Endodermal cell (in vitro differentiated cells): ENCODE measurements at regions not wholly inside any gene's neighbourhood (a gene's known extent, or its start where the extent isn't known, plus 50 kb on each side); places are given as distances from the start of the nearest gene placed in this dataset.
"Not testable (repeated sequence)": the region's sequence is repeated elsewhere in the genome, so short reads cannot be mapped to it uniquely, and the experiment has no call there.

ENCODE experiments used
- DNase-seq: peaks from one replicate; pipeline ENCODE4 v3.0.0-alpha.2; 2017
- H3K27ac ChIP-seq: 2 replicates; pipeline ENCODE4 v1.5.1; 2013; ENCODE audit warnings: mild to moderate bottlenecking, low read depth, low read length, moderate library complexity
- H3K27me3 ChIP-seq: 2 replicates; pipeline ENCODE4 v1.6.1; 2013; ENCODE audit warnings: mild to moderate bottlenecking, low read length, moderate library complexity; ENCODE audit not compliant: insufficient read depth, control insufficient read depth, poor library complexity, severe bottlenecking
- H3K36me3 ChIP-seq: 2 replicates; pipeline ENCODE4 v1.7.0; 2013; ENCODE audit warnings: mild to moderate bottlenecking, low read length, moderate library complexity; ENCODE audit not compliant: control insufficient read depth, insufficient read depth
- H3K4me1 ChIP-seq: one replicate; pipeline ENCODE4 v1.7.0; 2013; ENCODE audit warnings: low read length; ENCODE audit not compliant: control insufficient read depth, insufficient read depth
- H3K4me3 ChIP-seq: 2 replicates; pipeline ENCODE4 v1.5.1; 2013; ENCODE audit warnings: mild to moderate bottlenecking, low read length, moderate library complexity
- H3K9ac ChIP-seq: 2 replicates; pipeline ENCODE4 v1.6.1; 2013; ENCODE audit warnings: mild to moderate bottlenecking, low read length, moderate library complexity; ENCODE audit not compliant: poor library complexity, severe bottlenecking; ENCODE audit errors: extremely low read depth
- H3K9me3 ChIP-seq: 2 replicates; pipeline ENCODE4 v1.6.1; 2013; ENCODE audit warnings: mild to moderate bottlenecking, low read length, moderate library complexity; ENCODE audit not compliant: control insufficient read depth
- H3K27ac Mint-ChIP-seq: 2 replicates; pipeline ENCODE4 v1.8.0; 2020; ENCODE audit warnings: mixed read lengths
- H3K27me3 Mint-ChIP-seq: 2 replicates; pipeline ENCODE4 v1.8.0; 2021; ENCODE audit warnings: mild to moderate bottlenecking, mixed read lengths; ENCODE audit not compliant: insufficient read depth
- H3K36me3 Mint-ChIP-seq: 2 replicates; pipeline ENCODE4 v1.8.0; 2020; ENCODE audit warnings: low read depth, mixed read lengths
- H3K4me1 Mint-ChIP-seq: 2 replicates; pipeline ENCODE4 v1.8.0; 2020; ENCODE audit warnings: mixed read lengths
- H3K4me3 Mint-ChIP-seq: 2 replicates; pipeline ENCODE4 v1.8.0; 2020; ENCODE audit warnings: mild to moderate bottlenecking, moderate library complexity, mixed read lengths
- H3K9me3 Mint-ChIP-seq: 2 replicates; pipeline ENCODE4 v1.8.0; 2020; ENCODE audit warnings: mild to moderate bottlenecking, mixed read lengths
- CTCF ChIP-seq: fragments of 200-600 bp; sonication (generic); conservative IDR thresholded peaks from 2 replicates; pipeline ENCODE4 v1.5.0; 2021; ENCODE audit warnings: antibody characterized with exemption, mild to moderate bottlenecking
- WGBS, 2 experiments: methylation state at CpG; one replicate each; pipeline versions ENCODE4 v1.1.5 to v1.1.7; 2013; ENCODE audit warnings: missing lambda C conversion rate in 2 of 2, mixed read lengths in 1 of 2; ENCODE audit not compliant: insufficient coverage in 1 of 2, insufficient read length in 1 of 2; 5-methylcytosine and 5-hydroxymethylcytosine counted together

- H3K27me3 ChIP-seq, result no peaks in the 10 kb centered on the region
These were observed 804.8 kb downstream of the SLITRK1 start for GRCh38 chr13:83077499-83077898.

GRCh38 chr13:83073930-83074329 is 808.3 kb downstream of the SLITRK1 start:
- not testable (repeated sequence) for H3K4me1 ChIP-seq, H3K27me3 ChIP-seq, H3K36me3 ChIP-seq, H3K36me3 Mint-ChIP-seq, H3K4me3 ChIP-seq, H3K4me3 Mint-ChIP-seq, H3K27ac ChIP-seq, H3K4me1 Mint-ChIP-seq, H3K27ac Mint-ChIP-seq, H3K9me3 Mint-ChIP-seq, H3K9ac ChIP-seq, H3K27me3 Mint-ChIP-seq, DNase-seq, H3K9me3 ChIP-seq

More at GRCh38 chr13:83077499-83077898, 804.8 kb downstream of the SLITRK1 start:
- Histone ChIP-seq H3K9me3 (no peaks in the 10 kb centered on the region), H3K36me3 (no peaks in the 10 kb centered on the region), H3K27ac (no peak overlapping the region), H3K4me3 (no peak overlapping the region), H3K4me1 (no peaks in the 10 kb centered on the region), H3K9ac (no peak overlapping the region)
- no peaks in the 10 kb centered on the region for H3K36me3 Mint-ChIP-seq
- no peak overlapping the region for H3K27ac Mint-ChIP-seq
- no peak for DNase-seq
- no peaks in the 10 kb centered on the region for H3K27me3 Mint-ChIP-seq
- H3K4me3 Mint-ChIP-seq, result no peak overlapping the region
- TF ChIP-seq CTCF, result no peak
- H3K9me3 Mint-ChIP-seq, result no peaks in the 10 kb centered on the region
- 86% methylated on average over 2 of the region's 2 CpGs; no CpG with 5 or more reads in 1 of the 2 experiments for WGBS, 2 experiments
- peaks cover 1% of the 10 kb centered on the region for H3K4me1 Mint-ChIP-seq

- no peak for DNase-seq
- no peaks in the 10 kb centered on the region for H3K9me3 ChIP-seq
- Mint-ChIP-seq H3K27me3 (peaks cover 2% of the 10 kb centered on the region), H3K9me3 (no peaks in the 10 kb centered on the region), H3K27ac (no peak overlapping the region), H3K36me3 (no peaks in the 10 kb centered on the region), H3K4me3 (no peak overlapping the region), H3K4me1 (peaks cover 2% of the 10 kb centered on the region)
- no peaks in the 10 kb centered on the region for H3K36me3 ChIP-seq
- no peak overlapping the region for H3K27ac ChIP-seq
- H3K27me3 ChIP-seq, result no peaks in the 10 kb centered on the region
- TF ChIP-seq CTCF, result no peak
- H3K9ac ChIP-seq, result no peak overlapping the region
- H3K4me1 ChIP-seq, result no peaks in the 10 kb centered on the region
- 89 to 92% methylated on average over 2 to 3 of the region's 3 CpGs for WGBS, 2 experiments
- no peak overlapping the region for H3K4me3 ChIP-seq
These were observed 817.2 kb downstream of the SLITRK1 start for GRCh38 chr13:83065108-83065507.

GRCh38 chr13:83057119-83057518 is 825.2 kb downstream of the SLITRK1 start:
- Mint-ChIP-seq H3K36me3 (no peaks in the 10 kb centered on the region), H3K4me1 (no peaks in the 10 kb centered on the region), H3K4me3 (no peak overlapping the region), H3K27ac (no peak overlapping the region), H3K27me3 (peaks cover 2% of the 10 kb centered on the region), H3K9me3 (no peaks in the 10 kb centered on the region)
- Histone ChIP-seq H3K4me3 (no peak overlapping the region), H3K27me3 (peaks cover 1% of the 10 kb centered on the region), H3K9me3 (no peaks in the 10 kb centered on the region), H3K36me3 (no peaks in the 10 kb centered on the region), H3K9ac (no peak overlapping the region), H3K27ac (no peak overlapping the region), H3K4me1 (no peaks in the 10 kb centered on the region)
- WGBS, 2 experiments, result no CpG with 5 or more reads among the region's 1 CpG
- no peak for TF ChIP-seq CTCF
- no peak for DNase-seq
